H1 (cell line): ENCODE measurements at regions not wholly inside any gene's neighbourhood (a gene's known extent, or its start where the extent isn't known, plus 50 kb on each side); places are given as distances from the start of the nearest gene placed in this dataset.

Experiments used
- CTCF ChIA-PET: fragments of 300-600 bp; sonication (Branson Sonifier 250); formaldehyde crosslinking; loops from one replicate; lab custom pipeline; 2021; ENCODE audit not compliant: partially characterized antibody; lab: Charles Lee
- POLR2A ChIA-PET: fragments of 300-600 bp; sonication (Branson Sonifier 250); formaldehyde crosslinking; loops from one replicate; lab custom pipeline; 2021; ENCODE audit warnings: inconsistent platforms; ENCODE audit not compliant: partially characterized antibody; lab: Charles Lee
- DNase-seq, 2 experiments: peaks; one replicate each; pipeline versions ENCODE4 v3.0.0 to v3.0.0-alpha.2; 2010 to 2022; ENCODE audit warnings: low spot score in 2 of 2, low read depth in 1 of 2, mixed read lengths in 1 of 2
- FAIRE-seq: peaks from 2 replicates; lab custom pipeline; 2011; peaks lifted over from hg19 to GRCh38; lab: Jason Lieb, UNC
- H2AFZ ChIP-seq: 2 replicates; pipeline ENCODE4 v1.8.1; 2012; ENCODE audit warnings: low read length, inconsistent platforms
- H2AK5ac ChIP-seq: 2 replicates; pipeline ENCODE4 v1.6.1; 2013; ENCODE audit warnings: low read depth, low read length
- H2BK120ac ChIP-seq: replicated peaks from 2 replicates; pipeline ENCODE3; 2013; ENCODE audit warnings: low read depth, low read length, inconsistent platforms
- H2BK12ac ChIP-seq: 2 replicates; pipeline ENCODE4 v1.6.1; 2013; ENCODE audit warnings: low read depth, low read length
- H2BK15ac ChIP-seq: 2 replicates; pipeline ENCODE4 v1.6.1; 2013; ENCODE audit warnings: low read length
- H2BK20ac ChIP-seq: 2 replicates; pipeline ENCODE4 v1.6.1; 2013; ENCODE audit warnings: low read length
- H2BK5ac ChIP-seq: 2 replicates; pipeline ENCODE4 v1.6.1; 2013; ENCODE audit warnings: low read depth, low read length
- H3K14ac ChIP-seq: 2 replicates; pipeline ENCODE4 v1.6.1; 2013; ENCODE audit warnings: inconsistent platforms; ENCODE audit not compliant: insufficient read length
- H3K18ac ChIP-seq: 2 replicates; pipeline ENCODE4 v1.6.1; 2013; ENCODE audit warnings: low read length; ENCODE audit errors: extremely low read depth
- H3K23ac ChIP-seq: 2 replicates; pipeline ENCODE4 v1.6.1; 2013; ENCODE audit warnings: inconsistent platforms; ENCODE audit not compliant: insufficient read length
- H3K23me2 ChIP-seq: 2 replicates; pipeline ENCODE4 v1.6.1; 2013; ENCODE audit warnings: low read depth, low read length
- H3K27ac ChIP-seq: 2 replicates; pipeline ENCODE4 v1.6.1; 2011; ENCODE audit warnings: low read depth, low read length, inconsistent platforms
- H3K27me3 ChIP-seq, 4 experiments: replicated peaks in 1 of 4; 1 replicate in 1 of 4; 2 replicates in 3 of 4; pipeline versions ENCODE4 v1.6.1 to v1.8.1; 2011 to 2013; ENCODE audit warnings: low read length in 3 of 4, mild to moderate bottlenecking in 3 of 4, inconsistent platforms in 2 of 4, mixed read lengths in 2 of 4, moderate library complexity in 1 of 4; ENCODE audit not compliant: control insufficient read depth in 3 of 4, insufficient read depth in 3 of 4; ENCODE audit errors: extremely low read depth in 1 of 4
- H3K36me3 ChIP-seq, 4 experiments: 2 replicates each; pipeline versions ENCODE4 v1.6.1 to v1.8.1; 2011 to 2013; ENCODE audit warnings: mild to moderate bottlenecking in 4 of 4, low read length in 3 of 4, moderate library complexity in 2 of 4, control low read depth in 1 of 4, inconsistent platforms in 1 of 4; ENCODE audit not compliant: insufficient read depth in 4 of 4, control insufficient read depth in 2 of 4
- H3K4ac ChIP-seq: replicated peaks from 2 replicates; pipeline ENCODE3; 2013; ENCODE audit warnings: low read length, low read depth, mixed read lengths, inconsistent platforms; ENCODE audit not compliant: insufficient read length
- H3K4me1 ChIP-seq, 4 experiments: replicated peaks in 1 of 4; 1 replicate in 1 of 4; 2 replicates in 3 of 4; pipeline versions ENCODE4 v1.6.1 to v1.8.1; 2011 to 2013; ENCODE audit warnings: low read length in 3 of 4, inconsistent platforms in 2 of 4, mixed read lengths in 1 of 4; ENCODE audit not compliant: insufficient read depth in 4 of 4, control insufficient read depth in 3 of 4
- H3K4me2 ChIP-seq, 2 experiments: 2 replicates each; pipeline versions ENCODE4 v1.6.1 to v1.8.1; 2011 to 2013; ENCODE audit warnings: low read depth in 2 of 2, low read length in 2 of 2, control low read depth in 1 of 2, inconsistent platforms in 1 of 2, mild to moderate bottlenecking in 1 of 2; ENCODE audit not compliant: insufficient read depth in 1 of 2
- H3K4me3 ChIP-seq, 4 experiments: fragments of 200-600, 300-600 bp in 1 of 4; sonication (generic), shearing (Covaris generic), sonication (Bioruptor Twin) in 1 of 4; 2 replicates each; pipeline versions ENCODE4 v1.5.1 to v1.8.1; 2011 to 2016; ENCODE audit warnings: low read length in 4 of 4, low read depth in 3 of 4, control low read depth in 2 of 4, inconsistent platforms in 2 of 4, mild to moderate bottlenecking in 2 of 4, mixed read lengths in 1 of 4, moderate library complexity in 1 of 4; ENCODE audit not compliant: insufficient read depth in 2 of 4; ENCODE audit errors: extremely low read depth in 1 of 4
- H3K56ac ChIP-seq: replicated peaks from 2 replicates; pipeline ENCODE3; 2013; ENCODE audit warnings: low read depth, mild to moderate bottlenecking, mixed read lengths, low read length, inconsistent platforms; ENCODE audit not compliant: insufficient read length
- H3K79me1 ChIP-seq: 2 replicates; pipeline ENCODE4 v1.6.1; 2013; ENCODE audit warnings: low read depth, low read length, control low read depth
- H3K79me2 ChIP-seq, 2 experiments: 2 replicates each; pipeline versions ENCODE4 v1.6.1 to v1.8.1; 2012 to 2013; ENCODE audit warnings: low read length in 2 of 2, mild to moderate bottlenecking in 2 of 2, inconsistent platforms in 1 of 2; ENCODE audit not compliant: insufficient read depth in 2 of 2, control insufficient read depth in 1 of 2
- H3K9ac ChIP-seq, 4 experiments: replicated peaks in 1 of 4; 1 replicate in 1 of 4; 2 replicates in 3 of 4; pipeline versions ENCODE4 v1.6.1 to v1.8.1; 2011 to 2013; ENCODE audit warnings: low read depth in 3 of 4, low read length in 3 of 4, control low read depth in 2 of 4, mild to moderate bottlenecking in 2 of 4, moderate library complexity in 2 of 4, inconsistent platforms in 1 of 4; ENCODE audit errors: extremely low read depth in 1 of 4
- H3K9me3 ChIP-seq, 2 experiments: 2 replicates each; pipeline versions ENCODE4 v1.6.1 to v1.8.1; 2012 to 2013; ENCODE audit warnings: mild to moderate bottlenecking in 2 of 2, moderate library complexity in 2 of 2, control low read depth in 1 of 2, inconsistent platforms in 1 of 2, low read depth in 1 of 2, low read length in 1 of 2, mixed read lengths in 1 of 2; ENCODE audit not compliant: insufficient read depth in 2 of 2
- H4K20me1 ChIP-seq, 2 experiments: replicated peaks in 1 of 2; 2 replicates each; pipeline versions ENCODE3 to v1.8.1; 2011 to 2013; ENCODE audit warnings: inconsistent platforms in 2 of 2, low read length in 2 of 2, mild to moderate bottlenecking in 1 of 2; ENCODE audit not compliant: insufficient read depth in 2 of 2, control insufficient read depth in 1 of 2
- H4K5ac ChIP-seq: 2 replicates; pipeline ENCODE4 v1.6.1; 2013; ENCODE audit warnings: low read length, low read depth, mixed read lengths, inconsistent platforms; ENCODE audit not compliant: insufficient read length
- H4K8ac ChIP-seq: 2 replicates; pipeline ENCODE4 v1.8.0; 2013; ENCODE audit warnings: mild to moderate bottlenecking, moderate library complexity, low read length, inconsistent platforms; ENCODE audit not compliant: insufficient read depth; ENCODE audit errors: extremely low read depth
- H4K91ac ChIP-seq: replicated peaks from 2 replicates; pipeline ENCODE3; 2013; ENCODE audit warnings: low read length, mixed read lengths, inconsistent platforms; ENCODE audit not compliant: insufficient read length
- ATF2 ChIP-seq: IDR thresholded peaks from 2 replicates; pipeline ENCODE4 v1.6.1; 2012; ENCODE audit warnings: low read length, inconsistent platforms
- CEBPB ChIP-seq: IDR thresholded peaks from 2 replicates; pipeline ENCODE4 v1.6.1; 2012; ENCODE audit warnings: low read depth, low read length
- EGR1 ChIP-seq: IDR thresholded peaks from 2 replicates; pipeline ENCODE4 v1.6.1; 2011; ENCODE audit warnings: low read depth, low read length, borderline replicate concordance
- MAFK ChIP-seq: IDR thresholded peaks from 2 replicates; pipeline ENCODE4 v1.6.1; 2012; ENCODE audit warnings: low read depth, mild to moderate bottlenecking, improper control_type of control experiment, low read length
- MAX ChIP-seq: IDR thresholded peaks from 2 replicates; pipeline ENCODE4 v1.6.1; 2012; ENCODE audit warnings: inconsistent platforms
- POU5F1 ChIP-seq: IDR thresholded peaks from 2 replicates; pipeline ENCODE4 v1.6.1; 2011; ENCODE audit warnings: low read depth, mild to moderate bottlenecking, low read length, moderate library complexity
- SAP30 ChIP-seq: fragments of 300-600 bp; sonication (generic); IDR thresholded peaks from 2 replicates; pipeline ENCODE4 v1.7.1; 2012; ENCODE audit warnings: low read length, moderate library complexity, mild to moderate bottlenecking, inconsistent platforms; ENCODE audit not compliant: insufficient read depth, insufficient replicate concordance
- SUZ12 ChIP-seq: fragments of 200-600 bp; sonication (generic); IDR thresholded peaks from 2 replicates; pipeline ENCODE4 v1.6.1; 2012; ENCODE audit warnings: mild to moderate bottlenecking, inconsistent platforms, low read length, moderate library complexity, mixed read lengths
- TAF7 ChIP-seq: optimal IDR thresholded peaks from 2 replicates; pipeline ENCODE3; 2011; ENCODE audit warnings: low read depth, mild to moderate bottlenecking, inconsistent platforms, low read length, moderate library complexity, borderline replicate concordance
- TCF12 ChIP-seq: IDR thresholded peaks from 2 replicates; pipeline ENCODE4 v1.6.1; 2011; ENCODE audit warnings: low read depth, mild to moderate bottlenecking, low read length
- WGBS, 2 experiments: shearing (Covaris generic) in 1 of 2; methylation state at CpG; one replicate each; pipeline versions ENCODE4 v1.1.6 to v1.1.7; 2013 to 2015; ENCODE audit warnings: low lambda C conversion rate in 2 of 2, mixed read lengths in 2 of 2, inconsistent platforms in 1 of 2, low coverage in 1 of 2, missing lambda C conversion rate in 1 of 2; ENCODE audit not compliant: insufficient replicate concordance in 2 of 2, insufficient coverage in 1 of 2, insufficient read length in 1 of 2; ENCODE audit errors: extremely low coverage in 1 of 2, missing lambda C conversion rate in 1 of 2; 5-methylcytosine and 5-hydroxymethylcytosine counted together

DNA sequence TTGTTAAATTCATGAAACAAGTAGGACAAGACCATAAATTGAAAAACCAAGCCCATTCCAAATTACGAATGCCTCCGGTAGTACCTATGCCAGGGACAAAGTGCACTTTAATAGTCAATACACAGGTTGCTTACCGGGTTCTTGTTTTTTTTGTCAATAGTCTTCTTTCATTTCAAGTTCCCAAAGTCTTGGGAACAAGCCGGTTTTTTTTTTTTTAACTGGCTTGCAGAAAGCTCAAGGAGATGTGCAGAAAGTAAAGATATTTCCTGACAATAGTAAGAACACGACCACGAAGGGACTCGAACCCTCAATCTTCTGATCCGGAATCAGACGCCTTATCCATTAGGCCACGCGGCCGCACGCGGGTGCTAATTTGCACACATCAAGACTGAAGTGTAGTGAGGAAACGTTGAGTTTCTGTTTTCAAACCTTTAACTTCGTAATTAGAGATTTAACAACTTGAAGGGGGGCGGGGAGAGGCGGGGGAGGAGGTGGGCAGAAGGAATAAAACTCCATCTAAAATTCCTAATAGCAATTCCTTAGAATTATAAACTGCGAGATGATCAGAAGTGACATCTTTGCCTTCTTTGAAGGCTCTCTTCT, 181.0 kb downstream of the TRIM27 start:
- FAIRE-seq, result peak; percentile 52
- TF ChIP-seq TAF7 (peak; percentile 52), EGR1 (no peak), CEBPB (0 out of 2 replicates have a peak, but pooled peaks have one; percentile 29), POU5F1 (0 out of 2 replicates have a peak, but pooled peaks have one; percentile 30), MAFK (no peak; the same call in 1 of the 2 replicates), TCF12 (0 out of 2 replicates have a peak, but pooled peaks have one; percentile 26), ATF2 (0 out of 2 replicates have a peak, but pooled peaks have one; percentile 33), SAP30 (no peak), SUZ12 (no peak), MAX (peak; percentile 68; the same call in 1 of the 2 replicates)

More for the DNA sequence above, 181.0 kb downstream of the TRIM27 start:
- Histone ChIP-seq H3K36me3 (no peaks in the 10 kb centered on the region), H3K9ac (no peak overlapping the region), H2BK120ac (no peak overlapping the region), H3K56ac (no peak overlapping the region), H3K27me3 (peaks cover 1 to 38% (median 26%) of the 10 kb centered on the region in 4 experiments), H2BK12ac (no peak overlapping the region), H4K8ac (no peak overlapping the region), H2AFZ (0 out of 2 replicates have a peak overlapping the region, but pooled peaks have one; percentile 14), H3K4ac (no peak overlapping the region), H3K79me1 (no peaks in the 10 kb centered on the region), H2BK15ac (no peak overlapping the region), H2AK5ac (no peak overlapping the region), H3K27ac (no peak overlapping the region), H3K9me3 (no peaks in the 10 kb centered on the region), H3K4me1 (peaks cover 0 to 3% (median 2%) of the 10 kb centered on the region in 4 experiments; a peak in 2 of 7 replicates), H3K23ac (no peak overlapping the region), H3K14ac (no peak overlapping the region), H3K18ac (no peak overlapping the region), H3K23me2 (peaks cover 16% of the 10 kb centered on the region), H4K5ac (no peak overlapping the region), H3K4me3 (peak overlapping the region; percentile 35 to 92 (median 65)), H2BK5ac (no peak overlapping the region), H2BK20ac (no peak overlapping the region), H3K79me2 (no peaks in the 10 kb centered on the region), H4K20me1 (no peaks in the 10 kb centered on the region), H4K91ac (no peak overlapping the region), H3K4me2 (peak overlapping the region; percentile 81 to 82)
- ChIA-PET POLR2A (interaction anchor here (0.5 to 1.5 kb wide), 6 partner anchors 15 to 804 kb away, joined by 3 to 8 read pairs (median 3); no protein-coding TSS in a partner anchor), CTCF (interaction anchor here (0.7 to 1.9 kb wide), 6 partner anchors 8 to 154 kb away, joined by 3 to 6 read pairs (median 4); no protein-coding TSS in a partner anchor)
- 5% methylated on average over 17 of the region's 19 CpGs; no CpG with 5 or more reads in 1 of the 2 experiments for WGBS, 2 experiments
- DNase-seq, result peak; percentile 75 to 95
